Inflammatory macrophage treated with lipopolysaccharide for 4 hours (primary cell): ENCODE measurements at regions not wholly inside any gene's neighbourhood (a gene's known extent, or its start where the extent isn't known, plus 50 kb on each side); places are given as distances from the start of the nearest gene placed in this dataset.
"Not testable (repeated sequence)": the region's sequence is repeated elsewhere in the genome, so short reads cannot be mapped to it uniquely, and the experiment has no call there.

Source experiments
- DNase-seq: peaks from one replicate; pipeline ENCODE4 v3.0.0-alpha.2; 2020

- no peak for DNase-seq
Measured at GRCh38 chr4:144799486-144799885, 153.5 kb downstream of the HHIP start.

GRCh38 chr4:144801731-144802130 lies 155.8 kb downstream of the HHIP start:
- no peak for DNase-seq

- DNase-seq = no peak
Measured at GRCh38 chr4:144808034-144808433, 162.1 kb downstream of the HHIP start.

- DNase-seq = no peak
Measured at GRCh38 chr4:144809056-144809640, 163.2 kb downstream of the HHIP start.

- DNase-seq = no peak
Measured at GRCh38 chr4:144816668-144817067, 170.7 kb downstream of the HHIP start.

GRCh38 chr4:144817081-144817480 lies 171.1 kb downstream of the HHIP start:
- no peak for DNase-seq

- DNase-seq = no peak
Measured at GRCh38 chr4:144818136-144818535, 172.2 kb downstream of the HHIP start.

GRCh38 chr4:144819591-144819990 lies 173.6 kb downstream of the HHIP start:
- no peak for DNase-seq

- DNase-seq = no peak
Measured at GRCh38 chr4:144820011-144820727, 174.2 kb downstream of the HHIP start.

- no peak for DNase-seq
Measured at GRCh38 chr4:144820728-144821085, 174.8 kb downstream of the HHIP start.

- no peak for DNase-seq
Measured at GRCh38 chr4:144831971-144832370, 186.0 kb downstream of the HHIP start.

GRCh38 chr4:144845411-144845810 lies 199.5 kb downstream of the HHIP start:
- DNase-seq = no peak

- DNase-seq = no peak
Measured at GRCh38 chr4:144851948-144852347, 206.0 kb downstream of the HHIP start.

- DNase-seq = no peak
Measured at GRCh38 chr4:144861471-144861870, 215.5 kb downstream of the HHIP start.

- DNase-seq = no peak
Measured at GRCh38 chr4:144862210-144862609, 216.3 kb downstream of the HHIP start.

GRCh38 chr4:144864891-144865290 lies 218.9 kb downstream of the HHIP start:
- not testable (repeated sequence) for DNase-seq

- no peak for DNase-seq
Measured at GRCh38 chr4:144868309-144868708, 222.4 kb downstream of the HHIP start.

GRCh38 chr4:144872508-144873225 lies 225.3 kb downstream of the ANAPC10 start:
- DNase-seq = no peak

- DNase-seq = no peak
Measured at GRCh38 chr4:144873226-144873990, 224.6 kb downstream of the ANAPC10 start.

GRCh38 chr4:144894573-144894972 lies 203.4 kb downstream of the ANAPC10 start:
- DNase-seq = peak; percentile 71

GRCh38 chr4:144899393-144899792 lies 198.6 kb downstream of the ANAPC10 start:
- DNase-seq = no peak

GRCh38 chr4:144901141-144901540 lies 196.9 kb downstream of the ANAPC10 start:
- no peak for DNase-seq

GRCh38 chr4:144902614-144903013 lies 195.4 kb downstream of the ANAPC10 start:
- no peak for DNase-seq
